WTC11 (cell line): ENCODE measurements at regions not wholly inside any gene's neighbourhood (a gene's known extent, or its start where the extent isn't known, plus 50 kb on each side); places are given as distances from the start of the nearest gene placed in this dataset.
A peak's percentile ranks its signal among the peaks of the same experiment; 100 is the strongest.

Experiments used
- ATAC-seq: fragments of 200-7000 bp; cut with Tn5 transposase; 2 replicates; pipeline ENCODE4 v1.10.0; 2021; ENCODE audit warnings: mild to moderate bottlenecking, moderate library complexity
- CTCF ChIA-PET: fragments of 300-600 bp; sonication (Branson Sonifier 250); formaldehyde crosslinking; loops from one replicate; lab custom pipeline; 2021; ENCODE audit warnings: antibody characterized with exemption; lab: Charles Lee
- POLR2A ChIA-PET: fragments of 350-600 bp; sonication (Branson Sonifier 250); formaldehyde crosslinking; loops from one replicate; lab custom pipeline; 2021; ENCODE audit warnings: antibody characterized with exemption; lab: Charles Lee
- DNase-seq: peaks from one replicate; pipeline ENCODE4 v3.0.0; 2021; ENCODE audit warnings: low spot score
- H3K27ac Mint-ChIP-seq: 2 replicates; pipeline ENCODE4 v1.8.0; 2021; ENCODE audit warnings: mixed read lengths
- H3K27me3 Mint-ChIP-seq: 2 replicates; pipeline ENCODE4 v1.8.0; 2021; ENCODE audit warnings: low read depth, mild to moderate bottlenecking, moderate library complexity, mixed read lengths
- H3K36me3 Mint-ChIP-seq: 2 replicates; pipeline ENCODE4 v1.8.0; 2021; ENCODE audit warnings: mixed read lengths
- H3K4me1 Mint-ChIP-seq: 2 replicates; pipeline ENCODE4 v1.8.0; 2022; ENCODE audit warnings: mixed read lengths
- H3K4me3 Mint-ChIP-seq: 2 replicates; pipeline ENCODE4 v1.8.0; 2021; ENCODE audit warnings: mild to moderate bottlenecking, moderate library complexity, mixed read lengths
- H3K9me3 Mint-ChIP-seq: 2 replicates; pipeline ENCODE4 v1.8.0; 2021; ENCODE audit warnings: mixed read lengths
- ATF1 ChIP-seq: sonication (generic); formaldehyde crosslinking; IDR thresholded peaks from 2 replicates; pipeline ENCODE4 v1.8.1; 2023; ENCODE audit warnings: mild to moderate bottlenecking, moderate library complexity, missing genetic modification reagents
- E2F1 ChIP-seq: sonication (generic); formaldehyde crosslinking; IDR thresholded peaks from 2 replicates; pipeline ENCODE4 v1.8.0; 2022; ENCODE audit warnings: mild to moderate bottlenecking, missing genetic modification reagents
- ELF4 ChIP-seq: sonication (generic); formaldehyde crosslinking; IDR thresholded peaks from 2 replicates; pipeline ENCODE4 v1.8.1; 2022; ENCODE audit warnings: low read depth, mild to moderate bottlenecking, moderate library complexity, missing genetic modification reagents
- EMX1 ChIP-seq: fragments of 250-450 bp; sonication (Bioruptor Pico); IDR thresholded peaks from 2 replicates; pipeline ENCODE4 v1.8.0; 2021; ENCODE audit warnings: mild to moderate bottlenecking
- ERG ChIP-seq: fragments of 250-450 bp; sonication (Bioruptor Pico); IDR thresholded peaks from 2 replicates; pipeline ENCODE4 v1.8.0; 2021; ENCODE audit warnings: mild to moderate bottlenecking
- FOXJ3 ChIP-seq: sonication (generic); formaldehyde crosslinking; IDR thresholded peaks from 2 replicates; pipeline ENCODE4 v1.9.0; 2021; ENCODE audit warnings: missing genetic modification reagents, mild to moderate bottlenecking, borderline replicate concordance
- IRF1 ChIP-seq: sonication (generic); formaldehyde crosslinking; IDR thresholded peaks from 2 replicates; pipeline ENCODE4 v1.8.0; 2023; ENCODE audit warnings: missing genetic modification reagents
- IRF2 ChIP-seq: sonication (generic); formaldehyde crosslinking; IDR thresholded peaks from 2 replicates; pipeline ENCODE4 v1.8.0; 2022; ENCODE audit warnings: low read depth, missing genetic modification reagents, borderline replicate concordance
- JUN ChIP-seq: sonication (generic); formaldehyde crosslinking; IDR thresholded peaks from 2 replicates; pipeline ENCODE4 v1.8.0; 2023; ENCODE audit warnings: mild to moderate bottlenecking, missing genetic modification reagents
- KAT7 ChIP-seq: sonication (generic); formaldehyde crosslinking; IDR thresholded peaks from 2 replicates; pipeline ENCODE4 v1.8.1; 2023; ENCODE audit warnings: missing genetic modification reagents, mild to moderate bottlenecking, borderline replicate concordance
- NFYB ChIP-seq: sonication (generic); formaldehyde crosslinking; conservative IDR thresholded peaks from 2 replicates; pipeline ENCODE4 v1.8.0; 2022; ENCODE audit warnings: low read depth, missing genetic modification reagents
- PRDM15 ChIP-seq: sonication (generic); formaldehyde crosslinking; IDR thresholded peaks from 2 replicates; pipeline ENCODE4 v1.8.0; 2022; ENCODE audit warnings: missing genetic modification reagents
- RORB ChIP-seq: fragments of 250-450 bp; sonication (Bioruptor Pico); IDR thresholded peaks from 2 replicates; pipeline ENCODE4 v1.9.0; 2021; ENCODE audit warnings: mild to moderate bottlenecking
- TCF7 ChIP-seq: sonication (generic); formaldehyde crosslinking; IDR thresholded peaks from 2 replicates; pipeline ENCODE4 v1.8.0; 2022; ENCODE audit warnings: mild to moderate bottlenecking, low read depth, missing genetic modification reagents, moderate library complexity
- ZNF532 ChIP-seq: fragments of 250-450 bp; sonication (Bioruptor Pico); IDR thresholded peaks from 2 replicates; pipeline ENCODE4 v1.9.0; 2021; ENCODE audit warnings: mild to moderate bottlenecking, borderline replicate concordance
- TF ChIP-seq, protein P1 (sequence below): fragments of 250-450 bp; sonication (Bioruptor Pico); IDR thresholded peaks from 2 replicates; pipeline ENCODE4 v1.9.0; 2021; ENCODE audit warnings: mild to moderate bottlenecking
- TF ChIP-seq, protein P2 (sequence below): fragments of 250-450 bp; sonication (Bioruptor Pico); IDR thresholded peaks from 2 replicates; pipeline ENCODE4 v1.9.0; 2021; ENCODE audit warnings: moderate library complexity, mild to moderate bottlenecking, inconsistent platforms, borderline replicate concordance

DNA sequence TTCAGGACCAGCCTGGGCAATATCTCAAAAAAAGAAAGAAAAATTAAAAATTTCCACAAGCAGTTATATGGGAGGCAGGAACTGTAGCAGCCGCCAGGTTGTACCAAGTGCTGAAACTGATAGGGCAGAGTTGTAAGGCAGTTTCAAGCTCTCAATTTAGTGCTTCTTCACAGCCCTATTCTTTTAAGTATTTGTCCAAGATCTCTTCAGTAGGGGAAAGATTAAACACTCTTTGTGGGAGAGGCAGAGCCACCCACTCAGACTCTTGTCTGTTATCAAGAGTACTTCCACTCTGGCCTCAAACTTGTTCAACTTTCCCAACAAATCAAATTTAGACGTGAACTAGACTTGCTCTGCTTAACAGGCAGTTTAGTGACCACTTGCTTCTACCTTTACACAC, 228.7 kb downstream of the REEP3 start (continued):
- no peak for TF ChIP-seq E2F1 (CRISPR knock-in tag)
- TF ChIP-seq ELF4 (CRISPR knock-in tag): no peak
- TF ChIP-seq TCF7 (CRISPR knock-in tag): no peak
- no peak for TF ChIP-seq EMX1 (CRISPR knock-in tag)
- no peak for TF ChIP-seq FOXJ3 (CRISPR knock-in tag)

DNA sequence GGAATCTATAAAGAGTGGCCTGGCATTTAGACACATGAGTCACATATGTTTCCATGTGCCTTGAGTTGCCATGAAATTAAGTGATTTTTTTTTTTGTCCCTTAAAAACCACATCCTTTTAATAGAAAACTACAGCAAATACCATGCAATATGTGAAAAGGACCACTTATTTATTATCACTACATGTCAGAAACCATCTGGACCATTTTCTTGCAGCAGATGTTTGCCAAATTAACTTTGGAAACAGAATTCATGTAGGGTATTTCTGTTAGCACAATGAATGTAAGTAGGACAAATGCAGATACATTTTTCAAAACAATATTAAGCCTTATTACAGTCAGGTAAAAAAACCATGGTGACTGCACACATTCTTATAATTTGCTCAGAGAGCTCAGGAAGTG, 230.6 kb downstream of the REEP3 start:
- peaks cover 3% of the 10 kb centered on the region for H3K4me1 Mint-ChIP-seq
- DNase-seq (no peak), ATAC-seq (no peak)
- no peak overlapping the region for H3K4me3 Mint-ChIP-seq
- H3K36me3 Mint-ChIP-seq: no peaks in the 10 kb centered on the region
- POLR2A ChIA-PET: no interaction called here
- CTCF ChIA-PET: no interaction called here
- peaks cover 5% of the 10 kb centered on the region; the same call in 1 of the 2 replicates for H3K9me3 Mint-ChIP-seq
- H3K27me3 Mint-ChIP-seq: no peaks in the 10 kb centered on the region
- H3K27ac Mint-ChIP-seq: no peak overlapping the region
- TF ChIP-seq ERG (CRISPR knock-in tag): no peak
- TF ChIP-seq, protein P1, sequence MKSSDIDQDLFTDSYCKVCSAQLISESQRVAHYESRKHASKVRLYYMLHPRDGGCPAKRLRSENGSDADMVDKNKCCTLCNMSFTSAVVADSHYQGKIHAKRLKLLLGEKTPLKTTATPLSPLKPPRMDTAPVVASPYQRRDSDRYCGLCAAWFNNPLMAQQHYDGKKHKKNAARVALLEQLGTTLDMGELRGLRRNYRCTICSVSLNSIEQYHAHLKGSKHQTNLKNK (CRISPR knock-in tag): no peak
- TF ChIP-seq KAT7 (CRISPR knock-in tag): no peak
- TF ChIP-seq, protein P2, sequence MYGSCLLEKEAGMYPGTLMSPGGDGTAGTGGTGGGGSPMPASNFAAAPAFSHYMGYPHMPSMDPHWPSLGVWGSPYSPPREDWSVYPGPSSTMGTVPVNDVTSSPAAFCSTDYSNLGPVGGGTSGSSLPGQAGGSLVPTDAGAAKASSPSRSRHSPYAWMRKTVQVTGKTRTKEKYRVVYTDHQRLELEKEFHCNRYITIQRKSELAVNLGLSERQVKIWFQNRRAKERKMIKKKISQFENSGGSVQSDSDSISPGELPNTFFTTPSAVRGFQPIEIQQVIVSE (CRISPR knock-in tag): no peak
- TF ChIP-seq PRDM15 (CRISPR knock-in tag): no peak
- TF ChIP-seq RORB (CRISPR knock-in tag): no peak
- no peak for TF ChIP-seq JUN (CRISPR knock-in tag)

DNA sequence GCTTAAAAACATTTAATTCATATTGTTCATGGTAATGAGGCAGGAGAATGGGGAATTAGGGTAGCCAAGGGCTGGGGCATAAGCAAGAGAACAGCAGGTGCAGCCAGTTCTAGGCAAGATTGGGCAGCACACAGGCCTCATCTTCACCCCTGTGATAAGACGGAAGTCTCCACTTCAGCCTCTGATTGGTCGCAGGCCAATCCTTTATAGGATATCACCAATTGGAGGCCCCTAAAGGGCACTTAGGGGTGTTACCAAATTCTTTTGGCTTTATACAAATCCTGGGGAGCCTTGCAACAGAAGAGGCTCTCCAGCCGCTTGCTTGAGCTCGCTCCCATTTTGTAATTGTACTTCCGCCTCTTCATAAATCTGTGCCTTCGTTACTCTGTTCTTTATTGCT, 231.1 kb downstream of the REEP3 start:
- H3K27ac Mint-ChIP-seq: no peak overlapping the region; the same call in 1 of the 2 replicates
- no peak for DNase-seq
- TF ChIP-seq NFYB (CRISPR knock-in tag): peak; percentile 32; the same call in 1 of the 2 replicates
- TF ChIP-seq ATF1: no peak
- no peak for TF ChIP-seq IRF2
- no peak for TF ChIP-seq ZNF532 (CRISPR knock-in tag)
- TF ChIP-seq IRF1 (CRISPR knock-in tag): no peak
- no peaks in the 10 kb centered on the region for H3K27me3 Mint-ChIP-seq
- CTCF ChIA-PET: no interaction called here
- H3K9me3 Mint-ChIP-seq: no peaks in the 10 kb centered on the region
- POLR2A ChIA-PET: no interaction called here
- H3K4me1 Mint-ChIP-seq: peaks cover 3% of the 10 kb centered on the region
- no peak overlapping the region for H3K4me3 Mint-ChIP-seq
- H3K36me3 Mint-ChIP-seq: no peaks in the 10 kb centered on the region
- peak; percentile 79 for ATAC-seq
